A549 (cell line): ENCODE measurements at regions not wholly inside any gene's neighbourhood (a gene's known extent, or its start where the extent isn't known, plus 50 kb on each side); places are given as distances from the start of the nearest gene placed in this dataset.

Experiments used
- ATAC-seq, 2 experiments: fragments of 200-7000 bp in 1 of 2; fragments of >200 bp in 1 of 2; cut with Nextera tagmentation in 1 of 2; cut with Tn5 transposase in 1 of 2; 3 replicates each; pipeline versions ENCODE4 v1.8.0 to v1.9.1; 2018 to 2020; ENCODE audit warnings: mild to moderate bottlenecking in 1 of 2, moderate library complexity in 1 of 2
- CTCF ChIA-PET: fragments of 300-600 bp; sonication (Branson Sonifier 250); formaldehyde crosslinking; extraction: SDS; loops from one replicate; lab custom pipeline; 2021; ENCODE audit warnings: antibody characterized with exemption, inconsistent platforms; lab: Yijun Ruan, JAX
- POLR2A ChIA-PET: fragments of 350-600 bp; formaldehyde crosslinking; extraction: SDS; loops from one replicate; lab custom pipeline; 2021; ENCODE audit warnings: antibody characterized with exemption, inconsistent platforms; lab: Yijun Ruan, JAX
- DNase-seq, 2 experiments: peaks; one replicate each; pipeline versions ENCODE4 v3.0.0 to v3.0.0-alpha.2; 2011 to 2016; ENCODE audit warnings: low read depth in 1 of 2, low spot score in 1 of 2
- FAIRE-seq: peaks from 2 replicates; lab custom pipeline; 2011; peaks lifted over from hg19 to GRCh38; lab: Jason Lieb, UNC
- H3K27ac ChIP-seq, 2 experiments: fragments of >200 bp; sonication (Bioruptor Twin); formaldehyde crosslinking; 3 replicates each; pipeline ENCODE4 v1.5.1; 2016 to 2017
- H3K4me1 ChIP-seq: fragments of >200 bp; sonication (Bioruptor Twin); formaldehyde crosslinking; 3 replicates; pipeline ENCODE4 v1.6.1; 2016
- H3K4me2 ChIP-seq: fragments of >200 bp; sonication (Bioruptor Twin); formaldehyde crosslinking; 3 replicates; pipeline ENCODE4 v1.6.1; 2016
- H3K4me3 ChIP-seq: fragments of >200 bp; sonication (Bioruptor Twin); formaldehyde crosslinking; 3 replicates; pipeline ENCODE4 v1.5.1; 2016
- H3K9me3 ChIP-seq: fragments of >200 bp; sonication (Bioruptor Twin); formaldehyde crosslinking; 3 replicates; pipeline ENCODE4 v1.6.1; 2016
- BCL3 ChIP-seq: fragments of >200 bp; sonication (Bioruptor Twin); formaldehyde crosslinking; IDR thresholded peaks from 3 replicates; pipeline ENCODE4 v1.6.1; 2016
- CBX8 ChIP-seq: fragments of 200-600 bp; sonication (generic); IDR thresholded peaks from 2 replicates; pipeline ENCODE4 v1.6.1; 2016
- CHD4 ChIP-seq: fragments of 200-600 bp; sonication (generic); IDR thresholded peaks from 2 replicates; pipeline ENCODE4 v1.6.1; 2016; ENCODE audit warnings: antibody characterized with exemption, mild to moderate bottlenecking, borderline replicate concordance
- E2F6 ChIP-seq: IDR thresholded peaks from 2 replicates; pipeline ENCODE4 v1.6.1; 2012; ENCODE audit warnings: low read depth, borderline replicate concordance
- EHMT2 ChIP-seq: fragments of 200-600 bp; sonication (generic); IDR thresholded peaks from 2 replicates; pipeline ENCODE4 v1.6.1; 2016; ENCODE audit warnings: antibody characterized with exemption, low read depth, mild to moderate bottlenecking, moderate library complexity
- ELK1 ChIP-seq: fragments of 150-350 bp; IDR thresholded peaks from 2 replicates; pipeline ENCODE4 v1.6.1; 2014; ENCODE audit warnings: low read depth, mild to moderate bottlenecking, low read length
- EP300 ChIP-seq, 2 experiments: fragments of >200 bp; sonication (Bioruptor Twin); formaldehyde crosslinking; IDR thresholded peaks; 2 replicates in 1 of 2; 3 replicates in 1 of 2; pipeline ENCODE4 v1.6.1; 2016 to 2017
- ESRRA ChIP-seq: fragments of 150-350 bp; IDR thresholded peaks from 2 replicates; pipeline ENCODE4 v1.6.1; 2014; ENCODE audit warnings: mild to moderate bottlenecking, low read length, borderline replicate concordance
- FOSL2 ChIP-seq, 2 experiments: fragments of 450-650 bp in 1 of 2; fragments of >200 bp in 1 of 2; sonication (Bioruptor Twin) in 1 of 2; formaldehyde crosslinking; IDR thresholded peaks; 2 replicates each; pipeline versions ENCODE4 v1.5.0 to v1.6.1; 2016 to 2020; ENCODE audit warnings: mild to moderate bottlenecking in 1 of 2, moderate library complexity in 1 of 2
- HDAC2 ChIP-seq: fragments of 200-600 bp; sonication (generic); IDR thresholded peaks from 2 replicates; pipeline ENCODE4 v1.6.1; 2016
- HMGXB4 ChIP-seq: fragments of 250-450 bp; sonication (Bioruptor Pico); IDR thresholded peaks from 2 replicates; pipeline ENCODE4 v1.5.0; 2021; ENCODE audit warnings: mild to moderate bottlenecking, moderate library complexity, borderline replicate concordance
- HOXA7 ChIP-seq: fragments of 250-450 bp; sonication (Bioruptor Pico); IDR thresholded peaks from 2 replicates; pipeline ENCODE4 v1.5.0; 2020; ENCODE audit warnings: mild to moderate bottlenecking, moderate library complexity
- HOXB5 ChIP-seq: fragments of 250-450 bp; sonication (Bioruptor Pico); IDR thresholded peaks from 2 replicates; pipeline ENCODE4 v1.5.0; 2020; ENCODE audit warnings: mild to moderate bottlenecking, moderate library complexity
- JUNB ChIP-seq: fragments of >200 bp; sonication (Bioruptor Twin); formaldehyde crosslinking; IDR thresholded peaks from 2 replicates; pipeline ENCODE4 v1.6.1; 2016
- KDM5A ChIP-seq: fragments of 200-600 bp; sonication (generic); IDR thresholded peaks from 2 replicates; pipeline ENCODE4 v1.6.1; 2016; ENCODE audit warnings: antibody characterized with exemption, mild to moderate bottlenecking
- MAX ChIP-seq: IDR thresholded peaks from 2 replicates; pipeline ENCODE4 v1.6.1; 2012
- MAZ ChIP-seq: fragments of 150-350 bp; IDR thresholded peaks from 2 replicates; pipeline ENCODE4 v1.6.1; 2014; ENCODE audit warnings: antibody characterized with exemption, low read depth, low read length, borderline replicate concordance
- MYC ChIP-seq: IDR thresholded peaks from 2 replicates; pipeline ENCODE4 v1.6.1; 2012; ENCODE audit warnings: mild to moderate bottlenecking, inconsistent platforms, low read length, improper control_type of control experiment, borderline replicate concordance
- PHF8 ChIP-seq: fragments of 200-600 bp; sonication (generic); IDR thresholded peaks from 2 replicates; pipeline ENCODE4 v1.6.1; 2016; ENCODE audit warnings: low read depth, mild to moderate bottlenecking, antibody characterized with exemption, moderate library complexity, borderline replicate concordance
- POLR2A ChIP-seq: IDR thresholded peaks from 2 replicates; pipeline ENCODE4 v1.6.1; 2012; ENCODE audit warnings: mild to moderate bottlenecking, low read length
- RCOR1 ChIP-seq: fragments of 150-350 bp; IDR thresholded peaks from 2 replicates; pipeline ENCODE4 v1.6.1; 2014; ENCODE audit warnings: antibody characterized with exemption, low read length, low read depth
- REST ChIP-seq: fragments of 200-600 bp; sonication (generic); IDR thresholded peaks from 2 replicates; pipeline ENCODE4 v1.6.1; 2016; ENCODE audit warnings: antibody characterized with exemption, mild to moderate bottlenecking, moderate library complexity
- RFX5 ChIP-seq: fragments of 450-650 bp; IDR thresholded peaks from 2 replicates; pipeline ENCODE4 v1.7.1; 2014; ENCODE audit warnings: antibody characterized with exemption, mild to moderate bottlenecking, moderate library complexity
- SMC3 ChIP-seq: fragments of >200 bp; sonication (Bioruptor Twin); formaldehyde crosslinking; IDR thresholded peaks from 3 replicates; pipeline ENCODE4 v1.6.1; 2018; ENCODE audit warnings: inconsistent platforms
- SREBF2 ChIP-seq: fragments of 450-650 bp; IDR thresholded peaks from 2 replicates; pipeline ENCODE4 v1.6.1; 2014; ENCODE audit warnings: mild to moderate bottlenecking, moderate library complexity
- ZSCAN20 ChIP-seq: fragments of 250-450 bp; sonication (Bioruptor Pico); IDR thresholded peaks from 2 replicates; pipeline ENCODE4 v1.8.0; 2022; ENCODE audit warnings: mild to moderate bottlenecking, moderate library complexity
- WGBS: methylation state at CpG from one replicate; pipeline ENCODE4 v1.1.6; 2017; ENCODE audit errors: missing lambda C conversion rate; 5-methylcytosine and 5-hydroxymethylcytosine counted together

- ChIA-PET POLR2A (no interaction called here), CTCF (no interaction called here)
- Histone ChIP-seq H3K27ac (no peak overlapping the region), H3K4me3 (no peak overlapping the region), H3K9me3 (no peaks in the 10 kb centered on the region), H3K4me2 (no peak overlapping the region), H3K4me1 (no peaks in the 10 kb centered on the region)
- TF ChIP-seq PHF8, result no peak
- TF ChIP-seq CHD4, result no peak
- no peak for TF ChIP-seq ZSCAN20
- no peak for TF ChIP-seq CBX8
- no peak for TF ChIP-seq HDAC2
- TF ChIP-seq HOXA7 (CRISPR knock-in tag), result no peak
- no peak for TF ChIP-seq HOXB5 (CRISPR knock-in tag)
- TF ChIP-seq ELK1, result no peak
- TF ChIP-seq POLR2A, result no peak
- no peak for TF ChIP-seq FOSL2 (IDR thresholded peaks at IDR 0.05)
- TF ChIP-seq FOSL2 (CRISPR knock-in tag; IDR thresholded peaks at IDR 0.05), result no peak
- no peak for TF ChIP-seq ESRRA
- no peak for TF ChIP-seq MAZ
- TF ChIP-seq RCOR1, result no peak
- no peak for TF ChIP-seq BCL3
- TF ChIP-seq EHMT2, result no peak
- no peak for TF ChIP-seq MAX
- no peak for TF ChIP-seq JUNB
- TF ChIP-seq MYC, result no peak
- FAIRE-seq (no peak), DNase-seq (no peak), ATAC-seq (no peak)
- WGBS, result 0% methylated on average over 1 of the region's 1 CpG
Observed at GRCh38 chrX:43068639-43069038, 290.7 kb upstream of the PPP1R2C start.

- TF ChIP-seq CBX8, result no peak
- TF ChIP-seq CHD4, result no peak
- no peak for TF ChIP-seq SREBF2
- TF ChIP-seq SMC3, result no peak
- TF ChIP-seq ESRRA, result no peak
- no peak for TF ChIP-seq REST
- TF ChIP-seq JUNB, result no peak
- no peak for TF ChIP-seq E2F6
- TF ChIP-seq KDM5A, result no peak
- no peak for TF ChIP-seq HMGXB4 (CRISPR knock-in tag)
- no peak for TF ChIP-seq HOXA7 (CRISPR knock-in tag)
- no peak for TF ChIP-seq RFX5
- TF ChIP-seq EP300 (IDR thresholded peaks at IDR 0.05), result no peak
- WGBS, result 0% methylated on average over 1 of the region's 1 CpG
Observed at GRCh38 chrX:43083016-43083415, 305.1 kb upstream of the PPP1R2C start.

More at GRCh38 chrX:43083016-43083415, 305.1 kb upstream of the PPP1R2C start:
- CTCF ChIA-PET, result no interaction called here
- Histone ChIP-seq H3K4me2 (no peak overlapping the region), H3K27ac (no peak overlapping the region), H3K9me3 (no peaks in the 10 kb centered on the region), H3K4me1 (no peaks in the 10 kb centered on the region), H3K4me3 (no peak overlapping the region)
- FAIRE-seq (no peak), ATAC-seq (no peak), DNase-seq (no peak)
- POLR2A ChIA-PET, result no interaction called here
